ENCODE measurements at regions not wholly inside any gene's neighbourhood (a gene's known extent, or its start where the extent isn't known, plus 50 kb on each side); places are given as distances from the start of the nearest gene placed in this dataset.

DNA sequence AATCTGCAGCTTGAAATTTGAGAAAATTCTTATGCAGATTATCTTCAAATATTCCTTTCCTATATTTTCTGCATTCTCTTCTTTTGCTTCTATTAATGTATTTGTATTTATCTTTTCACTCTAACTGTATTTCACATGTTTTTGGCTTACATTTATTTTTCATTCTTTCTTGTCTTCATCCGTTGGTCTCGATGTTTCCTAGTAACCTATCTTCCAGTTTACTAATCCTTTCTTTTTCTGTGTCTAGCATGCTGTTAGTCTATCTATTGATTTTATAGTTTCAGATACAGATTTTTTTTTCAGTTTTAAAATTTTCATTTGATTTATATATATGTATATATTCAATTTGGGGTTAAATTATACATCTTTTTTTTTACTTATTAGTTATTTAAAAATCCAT, 556.2 kb downstream of the RFPL4B start:
- TF ChIP-seq EZH2 (IDR thresholded peaks at IDR 0.05; ENCODE audit: borderline replicate concordance, low read depth, low read length, severe bottlenecking) (no peak), CTCF (IDR thresholded peaks at IDR 0.05; ENCODE audit: extremely low read depth in 1 of 2, insufficient read depth in 1 of 2, low read depth in 1 of 2, low read length in 2 of 2) (no peak), POLR2A (IDR thresholded peaks at IDR 0.05; ENCODE audit: low read depth, low read length) (no peak), MAX (IDR thresholded peaks at IDR 0.05; ENCODE audit: insufficient read depth, insufficient read length) (no peak), POLR2AphosphoS5 (IDR thresholded peaks at IDR 0.05; ENCODE audit: insufficient read depth, low read depth, low read length) (no peak), JUN (IDR thresholded peaks at IDR 0.05; ENCODE audit: borderline replicate concordance, insufficient read depth, insufficient read length, low read depth) (no peak), MYC (IDR thresholded peaks at IDR 0.05; ENCODE audit: low read depth, low read length) (no peak)

All from endothelial cell of umbilical vein (primary cell).